SK-N-MC (cell line): ENCODE measurements at regions not wholly inside any gene's neighbourhood (a gene's known extent, or its start where the extent isn't known, plus 50 kb on each side); places are given as distances from the start of the nearest gene placed in this dataset.

Source experiments
- EZH2 ChIP-seq: fragments of 200-600 bp; sonication (generic); IDR thresholded peaks from one replicate; pipeline ENCODE4 v1.6.1; 2017; ENCODE audit warnings: antibody characterized with exemption
- FOXP2 ChIP-seq: optimal IDR thresholded peaks from 2 replicates; pipeline ENCODE3; 2011; ENCODE audit warnings: mild to moderate bottlenecking, moderate library complexity; ENCODE audit not compliant: insufficient read depth; ENCODE audit errors: extremely low read length, control extremely low read depth
- POLR2AphosphoS5 ChIP-seq: IDR thresholded peaks from 2 replicates; pipeline ENCODE4 v1.6.1; 2012; ENCODE audit warnings: mild to moderate bottlenecking, low read depth, low read length, borderline replicate concordance

DNA sequence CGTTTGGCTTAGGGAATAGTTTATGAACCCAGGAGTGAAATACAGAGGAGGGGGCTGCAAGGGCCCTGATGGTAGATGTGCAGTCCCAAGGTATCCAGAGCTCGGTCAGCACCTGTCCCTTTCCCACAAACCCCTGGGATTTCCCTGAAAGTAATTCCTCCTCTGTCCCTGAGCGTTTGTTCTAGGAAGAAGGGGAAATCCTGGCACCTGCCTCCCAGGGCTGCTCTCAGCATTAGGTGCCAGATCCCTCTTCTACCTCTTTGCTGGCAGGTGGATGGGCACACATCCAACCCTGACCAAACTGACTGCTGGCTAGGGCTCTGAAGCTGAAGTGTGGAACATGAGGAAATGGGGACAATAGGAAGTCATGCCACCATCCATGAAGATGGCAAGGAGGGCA, 824.0 kb downstream of the SLC4A3 start:
- no peak for TF ChIP-seq FOXP2
- TF ChIP-seq EZH2: no peak
- no peak for TF ChIP-seq POLR2AphosphoS5
